Psoas muscle (tissue), 7 donors: ENCODE measurements at regions not wholly inside any gene's neighbourhood (a gene's known extent, or its start where the extent isn't known, plus 50 kb on each side); places are given as distances from the start of the nearest gene placed in this dataset.

Experiments
- ATAC-seq, 4 donors: fragments of 200-7000 bp; cut with Tn5 transposase; one replicate each; pipeline ENCODE4 v1.9.1; 2020; ENCODE audit warnings: moderate library complexity in 3 of 4, mild to moderate bottlenecking in 2 of 4
- DNase-seq, 2 donors: peaks; one replicate each; pipeline ENCODE4 v3.0.0-alpha.2; 2020
- H3K27ac ChIP-seq: fragments of 200-600 bp; one replicate; pipeline ENCODE4 v1.8.0; 2022
- H3K27me3 ChIP-seq, 3 donors: fragments of 200-600 bp in 1 of 3; one replicate each; pipeline versions ENCODE4 v1.6.1 to v1.8.0; 2013 to 2022; ENCODE audit warnings: low read length in 2 of 3, mild to moderate bottlenecking in 2 of 3, moderate library complexity in 1 of 3; ENCODE audit not compliant: insufficient read depth in 3 of 3
- H3K36me3 ChIP-seq, 2 donors: fragments of 200-600 bp in 1 of 2; one replicate each; pipeline versions ENCODE4 v1.6.1 to v1.8.0; 2013 to 2022; ENCODE audit warnings: low read depth in 1 of 2, mild to moderate bottlenecking in 1 of 2, moderate library complexity in 1 of 2; ENCODE audit not compliant: insufficient read depth in 1 of 2
- H3K4me1 ChIP-seq: fragments of 200-600 bp; one replicate; pipeline ENCODE4 v1.8.0; 2022
- H3K4me3 ChIP-seq: fragments of 200-600 bp; one replicate; pipeline ENCODE4 v1.8.0; 2022; ENCODE audit warnings: mild to moderate bottlenecking
- H3K9me3 ChIP-seq: fragments of 200-600 bp; one replicate; pipeline ENCODE4 v1.8.0; 2022
- CTCF ChIP-seq: fragments of 200-600 bp; IDR thresholded peaks from one replicate; pipeline ENCODE4 v1.8.0; 2022; ENCODE audit warnings: antibody characterized with exemption
- WGBS, 3 donors: extraction: QIAGEN DNeasy Blood & Tissue Kit; methylation state at CpG; one replicate each; pipeline versions ENCODE4 v1.1.6 to v1.1.7; 2013; 5-methylcytosine and 5-hydroxymethylcytosine counted together
- intact Hi-C, 2 donors: fragments of 100-400 bp; cut with DNase I; formaldehyde crosslinking; loops; one replicate each; pipeline versions ENCODE4 v1.11.0 to v1.14.2; 2022
- donor health status: healthy with polysubstance abuse.
- donor health status: DM: no; HTN: no; CAD: no; lungs with moderate emphysema.
- donor health status: Bipolar disorder and iron deficiency.
- donor health status: healthy.
- donor health status: DM: yes; HTN: yes; CAD: no.
- donor health status: DM: no; HTN: no; CAD: no.
- donor health status: DM: yes; HTN: yes; CAD: no.

- no peak for TF ChIP-seq CTCF
- Histone ChIP-seq H3K27me3 (no peaks in the 10 kb centered on the region), H3K9me3 (peaks cover 12% of the 10 kb centered on the region), H3K27ac (no peak overlapping the region), H3K4me1 (no peaks in the 10 kb centered on the region), H3K36me3 (no peaks in the 10 kb centered on the region), H3K4me3 (no peak overlapping the region)
- intact Hi-C loops, result loop anchor here in 1 of 2 donors (10.0 kb wide), 1 partner anchor 335 kb away; no protein-coding TSS in a partner anchor
- ATAC-seq (no peak), DNase-seq (no peak)
- 57 to 58% (median 58%) methylated on average over 5 of the region's 5 CpGs for WGBS, 3 donors
Measured at GRCh38 chr3:159249472-159250174, 447.8 kb downstream of the MFSD1 start.

DNA sequence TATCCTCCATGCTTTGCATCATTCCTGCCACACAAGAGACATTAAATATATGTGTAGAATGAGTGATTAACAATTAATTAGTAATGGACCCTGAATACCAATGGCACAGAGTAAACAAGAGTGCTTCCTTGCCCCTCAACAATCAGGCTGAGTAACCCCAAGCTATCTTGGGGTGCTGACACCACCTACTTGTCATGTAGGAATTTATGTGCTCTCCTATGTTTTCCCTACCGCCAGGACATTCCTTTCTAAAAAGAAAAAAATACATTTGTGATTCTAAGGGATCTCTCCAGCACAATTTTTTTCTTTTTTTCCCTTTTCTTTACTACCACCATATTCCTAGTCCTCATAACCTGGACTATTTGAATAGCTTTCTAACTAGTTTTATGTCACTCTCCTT lies 449.1 kb downstream of the MFSD1 start:
- no peaks in the 10 kb centered on the region for H3K36me3 ChIP-seq
- no peak for TF ChIP-seq CTCF
- no peak overlapping the region for H3K4me3 ChIP-seq
- no peaks in the 10 kb centered on the region for H3K4me1 ChIP-seq
- intact Hi-C loops, result loop anchor here in 1 of 2 donors (10.0 kb wide), 1 partner anchor 336 kb away; no protein-coding TSS in a partner anchor
- DNase-seq (no peak), ATAC-seq (no peak)
- WGBS, 3 donors, result 63 to 86% (median 65%) methylated on average over 1 of the region's 1 CpG
- no peaks in the 10 kb centered on the region for H3K27me3 ChIP-seq
- peaks cover 12% of the 10 kb centered on the region for H3K9me3 ChIP-seq
- H3K27ac ChIP-seq, result no peak overlapping the region

GRCh38 chr3:159252274-159252673 lies 450.4 kb downstream of the MFSD1 start:
- Histone ChIP-seq H3K9me3 (peaks cover 12% of the 10 kb centered on the region), H3K27ac (no peak overlapping the region), H3K4me1 (no peaks in the 10 kb centered on the region), H3K4me3 (no peak overlapping the region), H3K27me3 (no peaks in the 10 kb centered on the region), H3K36me3 (no peaks in the 10 kb centered on the region)
- ATAC-seq (no peak), DNase-seq (no peak)
- intact Hi-C loops, result loop anchor here in 1 of 2 donors (10.0 kb wide), 1 partner anchor 337 kb away; no protein-coding TSS in a partner anchor
- no peak for TF ChIP-seq CTCF
- 40 to 52% (median 43%) methylated on average over 1 of the region's 1 CpG for WGBS, 3 donors

GRCh38 chr3:159252772-159253384 lies 451.0 kb downstream of the MFSD1 start:
- peak; percentile 34 for TF ChIP-seq CTCF
- H3K4me3 ChIP-seq, result no peak overlapping the region
- H3K4me1 ChIP-seq, result no peaks in the 10 kb centered on the region
- no peak for ATAC-seq
- intact Hi-C loops, result loop anchor here in 1 of 2 donors (10.0 kb wide), 1 partner anchor 338 kb away; no protein-coding TSS in a partner anchor
- H3K36me3 ChIP-seq, result no peaks in the 10 kb centered on the region
- 21 to 27% (median 25%) methylated on average over 2 of the region's 2 CpGs for WGBS, 3 donors
- no peak for DNase-seq
- H3K9me3 ChIP-seq, result peaks cover 12% of the 10 kb centered on the region
- H3K27ac ChIP-seq, result no peak overlapping the region
- no peaks in the 10 kb centered on the region for H3K27me3 ChIP-seq
